OCI-LY7 (cell line): ENCODE measurements at regions not wholly inside any gene's neighbourhood (a gene's known extent, or its start where the extent isn't known, plus 50 kb on each side); places are given as distances from the start of the nearest gene placed in this dataset.

ENCODE experiments used
- EZH2phosphoT487 ChIP-seq: fragments of 200-600 bp; sonication (generic); IDR thresholded peaks from 2 replicates; pipeline ENCODE4 v1.6.1; 2018; ENCODE audit warnings: low read depth, borderline replicate concordance, mild to moderate bottlenecking, mixed run types, antibody characterized with exemption, low read length, moderate library complexity, mixed read lengths
- TF ChIP-seq, protein P1 (sequence below): fragments of 200-600 bp; sonication (generic); conservative IDR thresholded peaks from 2 replicates; pipeline ENCODE4 v1.5.1; 2014; ENCODE audit warnings: mild to moderate bottlenecking, antibody characterized with exemption, low read length, moderate library complexity, mixed read lengths

GRCh38 chr22:33204408-33204807 is 146.2 kb upstream of the SYN3 start:
- TF ChIP-seq, protein P1, sequence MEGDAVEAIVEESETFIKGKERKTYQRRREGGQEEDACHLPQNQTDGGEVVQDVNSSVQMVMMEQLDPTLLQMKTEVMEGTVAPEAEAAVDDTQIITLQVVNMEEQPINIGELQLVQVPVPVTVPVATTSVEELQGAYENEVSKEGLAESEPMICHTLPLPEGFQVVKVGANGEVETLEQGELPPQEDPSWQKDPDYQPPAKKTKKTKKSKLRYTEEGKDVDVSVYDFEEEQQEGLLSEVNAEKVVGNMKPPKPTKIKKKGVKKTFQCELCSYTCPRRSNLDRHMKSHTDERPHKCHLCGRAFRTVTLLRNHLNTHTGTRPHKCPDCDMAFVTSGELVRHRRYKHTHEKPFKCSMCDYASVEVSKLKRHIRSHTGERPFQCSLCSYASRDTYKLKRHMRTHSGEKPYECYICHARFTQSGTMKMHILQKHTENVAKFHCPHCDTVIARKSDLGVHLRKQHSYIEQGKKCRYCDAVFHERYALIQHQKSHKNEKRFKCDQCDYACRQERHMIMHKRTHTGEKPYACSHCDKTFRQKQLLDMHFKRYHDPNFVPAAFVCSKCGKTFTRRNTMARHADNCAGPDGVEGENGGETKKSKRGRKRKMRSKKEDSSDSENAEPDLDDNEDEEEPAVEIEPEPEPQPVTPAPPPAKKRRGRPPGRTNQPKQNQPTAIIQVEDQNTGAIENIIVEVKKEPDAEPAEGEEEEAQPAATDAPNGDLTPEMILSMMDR = no peak
- no peak for TF ChIP-seq EZH2phosphoT487
